ENCODE measurements at regions not wholly inside any gene's neighbourhood (a gene's known extent, or its start where the extent isn't known, plus 50 kb on each side); places are given as distances from the start of the nearest gene placed in this dataset.
"Not testable (repeated sequence)": the region's sequence is repeated elsewhere in the genome, so short reads cannot be mapped to it uniquely, and the experiment has no call there.

DNA sequence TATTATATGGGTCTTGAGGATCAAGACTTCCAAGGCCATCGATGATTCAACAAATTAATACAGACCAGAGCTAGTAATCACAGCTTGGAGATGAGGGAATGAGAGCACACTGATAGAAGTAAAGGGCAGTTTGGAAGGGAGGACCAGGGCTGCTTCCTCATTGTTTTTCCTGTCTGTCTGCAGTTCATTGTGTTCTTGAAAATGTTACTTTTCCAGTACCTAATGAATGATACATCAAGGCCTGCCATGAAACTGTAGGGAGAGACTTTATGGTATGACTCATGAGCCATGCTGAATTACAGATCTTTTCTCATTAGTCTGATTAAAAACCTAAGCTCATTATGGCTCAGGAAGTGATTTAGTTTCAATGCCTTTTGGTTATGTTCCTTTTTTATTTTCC lies 855.6 kb downstream of the KCNA4 start:
- no peak for DNase-seq (ENCODE audit: low read depth)

DNA sequence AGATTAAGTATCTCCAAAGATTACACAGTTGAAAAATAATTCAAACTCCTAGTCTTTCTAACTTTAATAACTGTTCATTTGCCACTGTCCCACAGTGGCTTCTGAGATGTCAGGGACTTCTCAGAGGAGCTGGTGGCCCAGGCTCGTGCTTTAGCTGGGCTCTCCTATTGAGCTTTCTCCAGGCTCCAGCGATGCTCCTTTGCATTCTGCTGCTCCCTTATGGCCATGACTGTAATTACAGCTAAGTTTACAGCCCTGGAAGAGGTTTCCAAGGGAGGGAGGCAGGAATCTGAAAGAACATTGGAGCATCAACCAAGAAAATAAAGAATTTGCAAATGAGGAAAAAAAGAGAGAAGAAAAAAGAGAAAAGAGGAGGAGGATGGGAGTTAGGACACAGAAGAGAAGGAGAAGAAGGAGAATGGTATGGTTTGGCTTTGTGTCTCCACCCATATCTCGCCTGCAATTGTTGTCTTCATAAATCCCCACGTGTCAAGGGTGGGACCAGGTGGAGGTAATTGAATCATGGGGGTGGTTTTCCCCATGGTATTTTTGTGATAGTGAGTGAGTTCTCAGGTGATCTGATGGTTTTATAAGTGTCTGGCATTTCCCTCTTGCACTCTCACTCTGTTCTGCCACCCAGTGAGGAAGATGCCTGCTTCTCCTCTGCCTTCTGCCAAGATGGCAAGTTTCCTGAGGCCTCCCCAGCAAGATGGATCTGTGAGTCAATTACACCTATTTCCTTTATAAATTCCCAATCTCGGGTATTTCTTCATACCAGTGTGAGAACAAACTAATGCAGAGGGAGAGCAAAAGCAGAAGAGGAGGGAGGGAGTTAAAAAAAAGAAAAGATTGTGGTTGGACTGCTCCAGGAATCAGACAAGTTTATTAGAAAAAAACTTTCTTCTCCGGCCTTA lies 857.0 kb downstream of the KCNA4 start:
- DNase-seq (ENCODE audit: low read depth): peak; percentile 71

GRCh38 chr11:29153078-29153477 lies 863.8 kb downstream of the KCNA4 start:
- peak; percentile 71 for DNase-seq (ENCODE audit: low read depth)

GRCh38 chr11:29142573-29142972 lies 874.3 kb downstream of the KCNA4 start:
- not testable (repeated sequence) for DNase-seq (ENCODE audit: low read depth)

DNA sequence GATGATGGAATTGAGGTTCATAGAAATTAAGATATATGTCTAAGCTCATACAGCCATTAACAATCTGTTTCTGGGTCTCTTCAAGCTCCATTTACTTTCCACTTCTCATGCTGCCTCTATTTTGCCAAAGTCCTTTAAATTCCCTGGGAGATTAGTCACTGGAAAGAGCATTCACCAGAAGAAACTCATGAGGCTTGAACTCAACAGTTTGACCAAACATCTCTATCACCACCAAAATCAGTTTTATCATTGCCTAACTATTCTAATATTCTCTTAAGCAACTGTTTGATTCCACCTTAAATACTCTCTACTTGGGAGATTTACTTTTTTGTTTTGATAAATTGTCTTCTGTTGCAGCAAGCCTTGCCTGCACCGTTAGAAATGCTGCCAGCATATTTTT lies 881.3 kb downstream of the KCNA4 start:
- DNase-seq (ENCODE audit: low read depth): no peak

DNA sequence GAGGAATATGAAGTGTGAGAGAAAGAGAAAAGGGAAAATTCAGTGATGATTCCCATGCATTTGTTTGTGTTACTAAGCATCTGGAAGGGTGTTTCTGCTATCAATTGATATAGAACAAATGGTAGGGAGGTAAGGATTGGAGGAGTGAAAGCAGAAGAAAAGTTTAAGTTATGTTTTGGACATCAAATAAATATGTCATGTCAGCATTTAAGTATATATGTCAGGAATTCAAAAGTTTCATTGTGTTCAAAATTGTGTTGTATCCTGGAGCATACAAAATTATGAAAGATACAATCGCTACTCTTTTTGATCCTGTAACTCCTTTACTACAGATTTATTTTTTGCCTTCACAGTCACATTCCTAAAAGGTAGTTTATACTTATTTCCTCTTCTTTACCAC lies 885.8 kb downstream of the KCNA4 start:
- DNase-seq (ENCODE audit: low read depth): no peak

- DNase-seq (ENCODE audit: low read depth): no peak
Measured at GRCh38 chr11:29129844-29130243, 887.0 kb downstream of the KCNA4 start.

DNA sequence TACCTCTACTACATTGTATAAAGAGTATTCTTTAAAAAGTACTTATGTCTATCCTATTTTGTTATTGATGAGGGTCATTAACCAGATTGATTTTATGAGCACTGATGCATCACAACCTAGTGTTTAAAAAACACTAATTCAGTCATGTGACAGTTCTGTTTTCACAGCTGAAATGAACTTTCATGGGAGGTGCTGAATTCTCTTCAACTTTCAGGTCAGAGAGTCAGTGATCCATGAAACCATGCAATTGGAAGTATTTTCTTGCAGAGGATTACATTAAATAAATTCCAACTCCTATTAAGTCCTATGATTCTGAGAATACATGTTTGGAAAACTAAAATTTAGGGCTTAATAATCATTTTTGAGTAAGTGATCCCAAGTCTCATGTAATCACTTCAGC lies 889.4 kb downstream of the KCNA4 start:
- DNase-seq (ENCODE audit: low read depth): no peak

- no peak for DNase-seq (ENCODE audit: low read depth)
Measured at GRCh38 chr11:29125606-29126005, 891.2 kb downstream of the KCNA4 start.

DNA sequence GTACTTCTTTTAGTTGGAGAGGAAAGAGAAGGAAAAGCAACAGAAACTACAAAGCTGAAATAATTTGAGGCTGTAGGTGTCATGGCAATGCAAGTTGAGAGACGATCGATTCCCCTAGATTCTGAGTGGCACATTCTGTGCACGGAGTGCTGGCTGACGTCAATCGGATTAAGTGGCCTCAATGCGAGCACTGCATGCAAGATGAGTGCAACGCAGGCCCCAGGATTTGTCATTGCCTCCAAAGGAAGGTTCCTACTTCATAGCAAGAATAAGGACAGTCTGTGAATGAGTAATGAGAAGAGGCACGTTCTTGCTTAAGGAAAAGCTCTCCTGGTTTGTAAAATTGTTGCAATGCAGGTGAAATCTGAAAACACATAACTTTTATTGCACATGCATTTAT lies 892.4 kb downstream of the KCNA4 start:
- DNase-seq (ENCODE audit: low read depth): no peak

DNA sequence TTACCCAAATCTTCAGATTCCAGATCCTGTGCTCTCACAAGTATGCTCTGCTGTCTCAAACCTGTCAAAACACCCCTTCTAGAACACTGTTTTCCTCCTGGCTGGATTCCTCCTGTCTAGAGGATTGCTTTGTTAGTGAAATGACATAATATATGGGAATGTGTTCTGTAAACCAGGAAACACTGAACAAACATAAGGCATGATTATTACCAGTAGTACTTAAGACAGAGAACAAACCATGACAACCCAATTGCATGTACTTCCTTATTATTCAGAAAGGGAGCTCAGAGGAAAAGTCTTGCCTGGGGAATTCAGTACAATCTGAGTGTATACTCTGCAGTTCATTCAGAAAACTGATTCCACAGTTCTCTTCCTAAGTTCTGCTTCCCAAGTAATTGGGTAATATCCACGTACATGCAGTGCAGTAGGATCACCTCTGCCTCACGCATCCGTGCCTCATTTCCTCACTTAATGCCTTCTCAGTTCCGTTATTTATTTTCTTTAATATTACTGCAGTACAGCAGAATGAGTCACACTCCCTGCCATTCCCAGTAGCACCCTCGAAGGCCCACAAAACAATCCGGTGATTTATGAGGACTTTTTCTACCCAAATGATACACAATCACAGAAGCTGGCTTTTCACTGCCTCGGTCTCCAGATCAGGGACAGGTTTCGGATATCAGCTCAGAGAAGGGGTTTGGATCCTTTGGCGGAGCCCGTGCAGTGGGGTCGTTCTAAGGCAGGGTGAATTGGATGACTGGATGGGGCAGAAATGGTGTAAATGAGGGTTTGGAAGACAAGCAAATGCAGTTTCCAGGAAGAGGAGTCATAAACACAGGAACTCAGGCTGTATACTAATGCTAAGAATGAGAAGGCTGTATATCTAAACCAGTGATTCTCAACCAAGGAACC lies 896.9 kb downstream of the KCNA4 start:
- peak; percentile 86 for DNase-seq (ENCODE audit: low read depth)

DNA sequence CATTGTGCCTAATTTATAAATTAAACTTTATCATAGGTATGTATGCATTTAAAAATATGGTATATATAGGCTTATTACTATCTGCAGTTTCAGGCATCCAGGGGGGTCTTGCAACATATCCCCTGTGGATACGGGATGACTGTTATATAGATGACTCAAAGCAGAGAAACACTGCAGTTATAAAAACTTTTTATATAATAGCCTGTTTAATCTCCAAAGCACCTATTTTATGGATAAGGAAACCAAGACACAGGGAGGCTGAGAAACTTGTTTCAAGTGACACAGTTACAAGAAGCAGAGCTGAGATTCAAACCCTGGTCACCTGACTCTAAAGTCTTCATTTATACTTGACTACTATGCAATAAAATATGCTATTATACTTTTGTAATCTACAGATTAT lies 897.7 kb downstream of the KCNA4 start:
- no peak for DNase-seq (ENCODE audit: low read depth)

DNA sequence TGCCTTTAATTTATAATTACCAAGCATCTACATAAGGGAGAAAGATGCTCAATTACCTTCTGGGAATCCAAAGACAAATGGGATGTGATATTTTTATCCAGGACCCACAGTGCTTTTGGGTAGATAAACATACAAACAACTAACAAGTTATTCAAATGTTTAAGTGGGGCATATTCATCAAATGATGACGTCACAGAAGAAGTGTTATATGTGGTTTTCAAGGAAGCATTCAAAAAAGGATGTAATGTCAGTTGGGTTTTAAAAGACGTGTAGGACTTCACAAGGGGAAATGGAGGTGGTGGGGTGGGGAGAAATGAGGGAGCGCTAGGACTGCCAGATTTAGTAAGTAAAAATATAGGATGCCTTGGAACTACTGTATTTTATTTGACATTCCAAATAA lies 915.9 kb downstream of the KCNA4 start:
- DNase-seq (ENCODE audit: low read depth): no peak

DNA sequence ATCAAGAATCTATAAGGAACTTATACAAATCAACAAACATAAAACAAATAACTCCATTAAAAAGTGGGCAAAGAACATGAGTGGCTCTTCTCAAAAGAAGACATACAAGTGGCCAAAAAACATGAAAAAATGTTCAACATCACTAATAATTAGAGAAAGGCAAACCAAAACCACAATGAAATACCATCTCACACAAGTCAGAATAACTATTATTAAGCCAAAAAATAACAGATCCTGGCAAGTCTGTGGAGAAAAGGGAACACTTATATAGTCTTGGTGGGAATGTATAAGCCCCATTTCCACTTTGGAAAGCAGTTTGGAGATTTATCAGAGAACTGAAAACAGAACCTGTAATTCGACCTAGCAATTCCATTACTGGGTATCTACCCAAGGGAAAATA lies 921.0 kb downstream of the KCNA4 start:
- DNase-seq (ENCODE audit: low read depth): no peak

DNA sequence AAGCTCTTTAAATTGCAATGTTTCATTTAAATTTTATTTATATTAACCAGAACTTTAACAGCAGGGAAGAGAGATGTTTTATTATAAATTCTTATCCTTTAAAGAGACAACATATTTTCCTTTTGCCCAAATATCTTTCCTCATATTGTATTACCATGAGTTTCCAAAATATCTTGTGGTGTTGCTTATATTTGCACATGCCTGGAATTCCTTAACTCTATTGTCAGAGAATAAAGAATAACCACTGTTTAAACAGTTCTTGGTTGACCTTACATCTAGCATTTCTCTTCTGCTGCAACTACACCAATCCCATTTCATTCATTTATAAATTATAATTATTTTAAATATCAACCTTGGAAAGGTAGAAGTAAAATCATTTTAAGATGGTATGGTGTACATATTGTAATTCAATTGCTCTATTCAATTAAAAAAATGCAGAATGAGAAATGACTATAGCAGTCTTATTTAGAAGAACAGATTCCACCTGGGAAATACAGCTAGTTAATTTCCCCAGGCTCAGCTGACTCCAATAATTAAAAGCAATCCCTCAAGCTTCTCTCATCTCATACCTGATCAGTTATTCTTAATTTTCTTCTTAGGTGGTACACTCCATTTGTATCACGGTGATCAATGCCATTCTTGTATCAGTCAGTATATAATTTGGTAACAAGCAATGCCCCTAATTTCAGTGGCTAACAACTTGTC lies 923.3 kb downstream of the KCNA4 start:
- DNase-seq (ENCODE audit: low read depth): peak; percentile 33

GRCh38 chr11:29087200-29087812 lies 929.5 kb downstream of the KCNA4 start:
- DNase-seq (ENCODE audit: low read depth): no peak

- no peak for DNase-seq (ENCODE audit: low read depth)
Measured at GRCh38 chr11:29075726-29076125, 941.1 kb downstream of the KCNA4 start.

- DNase-seq (ENCODE audit: low read depth): no peak
Measured at GRCh38 chr11:29063630-29064361, 953.0 kb downstream of the KCNA4 start.

DNA sequence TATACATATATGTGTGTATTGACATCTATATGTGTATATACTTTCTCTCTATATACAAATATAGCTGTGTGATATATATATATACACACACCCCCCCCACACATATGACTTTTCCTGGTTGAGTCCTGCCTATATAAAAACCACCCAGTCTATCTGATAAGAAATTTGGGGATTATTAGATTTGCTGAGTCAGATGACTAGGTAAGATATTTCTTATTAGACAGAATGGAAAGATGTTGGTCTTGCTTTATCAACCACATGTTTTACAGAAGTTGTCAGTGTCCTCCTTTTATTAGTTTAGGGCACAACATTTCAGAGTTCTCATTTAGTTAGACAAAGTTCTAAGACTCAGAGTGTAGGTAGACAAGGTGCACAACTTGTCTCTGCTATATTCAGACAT lies 953.3 kb downstream of the METTL15 start:
- no peak for DNase-seq (ENCODE audit: low read depth)

- DNase-seq (ENCODE audit: low read depth): not testable (repeated sequence)
Measured at GRCh38 chr11:29056487-29056886, 948.3 kb downstream of the METTL15 start.

DNA sequence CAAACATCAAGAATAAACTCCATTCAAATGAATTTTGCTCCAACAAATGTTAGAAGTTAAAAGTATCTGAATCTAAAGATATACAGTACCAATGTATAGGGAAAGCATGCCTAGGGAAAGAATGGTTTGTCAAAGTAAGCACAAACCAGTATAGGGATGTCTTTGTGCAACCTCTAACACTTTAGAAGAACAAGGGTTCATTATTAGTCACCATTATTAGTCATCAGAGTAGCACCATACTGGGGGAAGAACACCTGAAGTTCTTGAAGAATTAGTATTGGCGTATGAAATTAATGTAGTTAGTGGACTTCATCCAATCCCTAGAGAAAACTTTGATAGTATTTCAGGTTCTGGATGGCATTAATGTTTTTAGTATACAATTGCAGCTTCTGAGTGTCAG lies 943.7 kb downstream of the METTL15 start:
- no peak for DNase-seq (ENCODE audit: low read depth)

All from HS-27A (cell line).